ENCODE measurements at regions not wholly inside any gene's neighbourhood (a gene's known extent, or its start where the extent isn't known, plus 50 kb on each side); places are given as distances from the start of the nearest gene placed in this dataset.
"Not testable (repeated sequence)": the region's sequence is repeated elsewhere in the genome, so short reads cannot be mapped to it uniquely, and the experiment has no call there.

DNA sequence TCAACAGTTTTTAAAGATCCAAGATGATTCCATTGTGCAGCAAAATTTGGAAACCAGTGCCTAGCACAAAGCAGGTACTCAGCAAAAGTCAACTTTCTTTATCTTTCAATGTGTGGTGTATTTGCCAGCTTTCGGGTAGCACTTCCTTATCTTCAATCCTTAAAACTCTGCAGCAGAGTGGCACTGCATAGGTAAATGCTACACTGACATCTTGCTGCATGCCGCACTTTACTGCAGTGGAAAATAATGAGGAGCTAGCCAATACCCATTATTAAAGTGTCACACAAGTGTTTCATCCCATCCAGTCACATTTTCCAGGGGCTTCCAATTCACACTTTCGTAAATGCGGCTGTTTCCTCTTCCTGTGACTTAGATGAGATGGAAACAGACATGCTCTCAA lies 401.7 kb upstream of the SPATA31A3 start:
- not testable (repeated sequence) for H3K27me3 ChIP-seq (ENCODE audit: insufficient read depth, poor library complexity, severe bottlenecking); H3K27ac ChIP-seq (replicated peaks); DNase-seq (ENCODE audit: low read depth in 1 of 2, low spot score in 1 of 2); H3K4me3 ChIP-seq (replicated peaks; ENCODE audit: insufficient read depth, low read length)

DNA sequence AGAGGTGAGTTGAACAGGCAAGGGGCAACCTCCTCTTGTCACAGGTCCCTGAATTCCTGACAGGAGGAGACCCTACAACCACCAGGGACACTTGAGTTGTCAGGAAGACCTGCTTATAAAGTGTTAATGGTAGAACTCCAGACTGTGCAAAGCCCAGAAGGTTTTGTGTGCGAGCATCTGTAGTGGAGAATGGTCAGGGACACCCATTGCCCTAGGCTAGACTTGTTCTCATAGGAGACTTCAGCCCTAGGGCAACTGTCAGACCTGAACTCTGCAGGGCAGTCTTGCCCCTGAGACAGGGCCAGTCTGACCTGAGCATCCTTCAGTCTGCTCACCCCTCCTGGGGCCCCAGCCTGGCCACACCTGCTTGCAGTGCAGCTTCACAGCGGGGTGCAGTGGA lies 377.3 kb upstream of the SPATA31A3 start:
- not testable (repeated sequence) for H3K27me3 ChIP-seq (ENCODE audit: insufficient read depth, poor library complexity, severe bottlenecking); DNase-seq (ENCODE audit: low read depth in 1 of 2, low spot score in 1 of 2); H3K4me3 ChIP-seq (replicated peaks; ENCODE audit: insufficient read depth, low read length)

DNA sequence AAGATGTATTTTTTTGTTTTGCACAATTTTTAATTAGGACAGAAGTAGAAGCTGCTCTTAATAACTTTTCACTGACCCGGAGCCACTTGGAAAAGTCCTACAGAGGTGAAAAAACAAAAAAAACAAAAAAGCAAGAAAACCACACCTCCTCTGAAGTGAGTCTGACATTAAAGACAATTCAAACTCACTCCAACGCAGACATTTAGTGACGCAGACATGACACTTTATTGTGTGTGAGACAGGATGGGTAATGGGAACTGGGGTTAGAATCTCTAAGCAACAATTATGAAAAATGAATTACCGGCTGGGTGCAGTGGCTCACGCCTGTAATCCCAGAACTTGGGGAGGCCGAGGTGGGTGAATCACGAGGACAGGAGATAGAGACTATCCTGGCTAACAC lies 370.0 kb upstream of the SPATA31A3 start:
- not testable (repeated sequence) for DNase-seq (ENCODE audit: low read depth in 1 of 2, low spot score in 1 of 2); H3K27ac ChIP-seq (replicated peaks); H3K4me3 ChIP-seq (replicated peaks; ENCODE audit: insufficient read depth, low read length); H3K27me3 ChIP-seq (ENCODE audit: insufficient read depth, poor library complexity, severe bottlenecking)

More for the DNA sequence above, 377.3 kb upstream of the SPATA31A3 start:
- not testable (repeated sequence) for H3K27ac ChIP-seq (replicated peaks)

DNA sequence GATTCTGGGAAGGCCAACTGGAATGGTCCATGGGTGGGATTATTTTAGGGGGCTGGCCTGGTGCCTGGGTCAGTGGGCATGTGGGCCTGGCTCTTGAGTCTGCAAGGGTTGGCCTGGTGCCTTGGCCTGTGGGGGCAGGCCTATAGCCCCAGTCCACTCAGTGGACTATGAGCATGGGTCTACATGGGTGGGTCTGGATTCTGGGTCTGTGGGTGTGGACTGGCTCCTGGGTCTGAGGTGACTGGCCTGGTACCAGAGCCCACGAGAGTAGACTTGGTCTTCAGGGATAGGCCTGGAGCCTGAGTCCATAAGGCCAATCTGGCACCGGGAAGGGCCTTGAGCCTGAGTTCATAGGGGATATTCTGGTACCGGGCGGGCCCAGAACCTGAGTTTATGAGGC lies 361.6 kb upstream of the SPATA31A3 start:
- DNase-seq (ENCODE audit: low read depth in 1 of 2, low spot score in 1 of 2); H3K27me3 ChIP-seq (ENCODE audit: insufficient read depth, poor library complexity, severe bottlenecking): not testable (repeated sequence)

DNA sequence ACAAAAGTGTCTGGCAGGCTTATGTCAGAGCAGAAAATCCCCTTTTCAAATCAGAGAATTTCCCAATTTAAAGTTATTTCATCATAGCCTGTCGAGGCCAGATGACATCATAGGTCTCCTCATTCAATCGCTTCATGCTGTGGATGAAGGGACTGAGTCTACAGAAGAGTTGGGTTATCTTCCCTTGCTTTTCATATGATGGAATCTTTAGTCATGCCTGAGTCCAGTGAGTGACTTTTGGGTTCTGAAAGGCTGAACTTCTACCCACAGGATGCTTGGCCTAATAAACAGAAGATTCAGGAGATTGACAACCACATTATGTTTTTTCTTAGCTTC lies 357.0 kb upstream of the SPATA31A3 start:
- not testable (repeated sequence) for H3K4me3 ChIP-seq (replicated peaks; ENCODE audit: insufficient read depth, low read length); H3K27me3 ChIP-seq (ENCODE audit: insufficient read depth, poor library complexity, severe bottlenecking); H3K27ac ChIP-seq (replicated peaks); DNase-seq (ENCODE audit: low read depth in 1 of 2, low spot score in 1 of 2)

More for the DNA sequence above, 361.6 kb upstream of the SPATA31A3 start:
- not testable (repeated sequence) for H3K4me3 ChIP-seq (replicated peaks; ENCODE audit: insufficient read depth, low read length); H3K27ac ChIP-seq (replicated peaks)

DNA sequence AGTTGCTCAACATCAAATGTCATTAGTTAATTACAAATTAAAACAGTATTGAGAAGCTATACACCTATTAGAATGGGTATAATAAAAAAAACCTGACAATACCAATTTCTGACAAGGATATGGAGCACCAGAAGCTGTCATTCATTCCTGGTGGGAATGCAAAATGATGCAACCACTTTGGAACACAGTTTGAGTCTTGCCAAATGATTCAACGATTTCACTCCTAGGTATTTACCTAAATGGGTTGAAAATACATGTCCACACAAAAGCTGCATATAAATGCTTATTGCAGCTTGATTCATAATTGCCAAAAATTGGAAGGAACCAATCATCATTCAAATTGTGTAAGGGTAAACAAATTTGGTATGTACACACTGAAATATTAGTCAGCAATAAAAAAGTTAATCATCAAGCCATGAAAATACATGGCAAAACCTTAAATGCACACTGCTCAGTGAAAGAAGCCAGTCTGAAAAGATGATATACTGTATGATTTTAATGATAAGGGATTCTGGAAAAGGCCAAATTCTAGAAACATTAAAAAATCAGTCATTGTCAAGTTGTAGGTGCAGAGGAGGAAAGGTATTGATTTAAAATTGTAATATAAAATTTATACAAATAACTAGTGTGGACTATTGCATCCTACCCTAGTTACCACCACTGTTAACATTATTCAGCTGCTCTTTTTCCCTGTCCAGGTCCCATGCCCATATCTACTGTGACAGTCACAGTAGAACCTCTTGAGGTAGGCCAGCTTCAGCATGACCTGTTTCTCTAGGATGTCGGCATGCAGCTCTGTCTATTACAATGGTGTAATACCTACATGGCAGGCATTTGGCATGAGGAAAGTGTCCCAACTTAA lies 356.4 kb upstream of the SPATA31A3 start:
- H3K27me3 ChIP-seq (ENCODE audit: insufficient read depth, poor library complexity, severe bottlenecking); H3K27ac ChIP-seq (replicated peaks); H3K4me3 ChIP-seq (replicated peaks; ENCODE audit: insufficient read depth, low read length); DNase-seq (ENCODE audit: low read depth in 1 of 2, low spot score in 1 of 2): not testable (repeated sequence)

DNA sequence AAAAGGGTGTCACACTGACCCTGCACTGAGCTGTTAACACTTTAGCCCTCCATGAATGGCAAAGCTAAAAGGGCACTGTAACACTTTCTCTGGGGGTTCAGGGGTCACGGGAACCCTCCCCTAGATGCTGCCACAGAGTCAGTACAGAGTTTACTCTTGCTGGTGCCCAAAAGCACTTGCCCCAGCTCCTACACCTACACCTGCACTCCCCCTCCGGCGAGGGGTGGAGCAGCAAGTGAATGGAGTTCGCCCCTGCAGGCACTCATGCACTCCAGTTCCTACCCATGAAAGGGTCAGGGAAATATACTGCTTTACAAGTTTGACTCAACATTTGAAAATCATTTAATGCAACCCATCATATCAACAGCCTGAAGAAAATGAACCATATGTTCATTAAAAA lies 355.7 kb upstream of the SPATA31A3 start:
- not testable (repeated sequence) for H3K27me3 ChIP-seq (ENCODE audit: insufficient read depth, poor library complexity, severe bottlenecking); DNase-seq (ENCODE audit: low read depth in 1 of 2, low spot score in 1 of 2); H3K27ac ChIP-seq (replicated peaks); H3K4me3 ChIP-seq (replicated peaks; ENCODE audit: insufficient read depth, low read length)

DNA sequence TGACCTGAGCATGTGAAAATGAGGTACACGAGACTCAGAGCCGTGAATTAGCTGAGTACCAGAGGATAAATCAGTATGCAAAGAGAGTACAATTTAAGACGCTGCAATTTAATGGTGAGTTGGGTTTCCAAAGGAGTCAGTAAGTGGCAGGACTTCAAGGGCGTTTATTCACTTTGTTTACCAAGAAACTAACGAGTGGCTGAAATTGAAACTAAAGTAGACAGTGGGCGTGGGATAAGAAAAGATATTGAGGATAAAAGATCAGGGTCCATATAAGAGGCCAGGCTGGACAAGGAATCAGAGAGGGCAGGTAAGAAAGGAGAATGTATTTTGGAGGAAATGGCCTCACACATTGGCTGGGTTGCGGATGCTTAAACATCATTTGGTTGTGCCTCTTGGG lies 346.9 kb upstream of the SPATA31A3 start:
- DNase-seq (ENCODE audit: low read depth in 1 of 2, low spot score in 1 of 2); H3K27ac ChIP-seq (replicated peaks); H3K27me3 ChIP-seq (ENCODE audit: insufficient read depth, poor library complexity, severe bottlenecking); H3K4me3 ChIP-seq (replicated peaks; ENCODE audit: insufficient read depth, low read length): not testable (repeated sequence)

DNA sequence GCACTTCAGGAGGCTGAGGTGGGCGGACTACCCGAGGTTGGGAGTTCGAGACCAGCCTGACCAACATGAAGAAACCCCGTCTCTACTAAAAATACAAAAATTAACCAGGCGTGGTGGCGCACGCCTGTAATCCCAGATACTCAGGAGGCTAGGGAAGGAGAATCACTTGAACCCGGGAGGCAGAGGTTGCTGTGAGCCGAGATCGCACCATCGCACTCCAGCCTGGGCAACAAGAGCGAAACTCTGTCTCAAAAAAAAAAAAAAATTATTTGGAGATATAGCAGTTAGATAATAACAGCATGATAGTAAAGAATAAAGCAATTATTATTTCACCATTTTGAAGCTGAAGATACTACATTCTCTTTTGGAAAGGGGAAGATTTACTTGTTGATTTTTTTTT lies 345.9 kb upstream of the SPATA31A3 start:
- DNase-seq (ENCODE audit: low read depth in 1 of 2, low spot score in 1 of 2), result peak in 1 of 2 experiments; percentile 0
- H3K27ac ChIP-seq (replicated peaks); H3K4me3 ChIP-seq (replicated peaks; ENCODE audit: insufficient read depth, low read length); H3K27me3 ChIP-seq (ENCODE audit: insufficient read depth, poor library complexity, severe bottlenecking): not testable (repeated sequence)

DNA sequence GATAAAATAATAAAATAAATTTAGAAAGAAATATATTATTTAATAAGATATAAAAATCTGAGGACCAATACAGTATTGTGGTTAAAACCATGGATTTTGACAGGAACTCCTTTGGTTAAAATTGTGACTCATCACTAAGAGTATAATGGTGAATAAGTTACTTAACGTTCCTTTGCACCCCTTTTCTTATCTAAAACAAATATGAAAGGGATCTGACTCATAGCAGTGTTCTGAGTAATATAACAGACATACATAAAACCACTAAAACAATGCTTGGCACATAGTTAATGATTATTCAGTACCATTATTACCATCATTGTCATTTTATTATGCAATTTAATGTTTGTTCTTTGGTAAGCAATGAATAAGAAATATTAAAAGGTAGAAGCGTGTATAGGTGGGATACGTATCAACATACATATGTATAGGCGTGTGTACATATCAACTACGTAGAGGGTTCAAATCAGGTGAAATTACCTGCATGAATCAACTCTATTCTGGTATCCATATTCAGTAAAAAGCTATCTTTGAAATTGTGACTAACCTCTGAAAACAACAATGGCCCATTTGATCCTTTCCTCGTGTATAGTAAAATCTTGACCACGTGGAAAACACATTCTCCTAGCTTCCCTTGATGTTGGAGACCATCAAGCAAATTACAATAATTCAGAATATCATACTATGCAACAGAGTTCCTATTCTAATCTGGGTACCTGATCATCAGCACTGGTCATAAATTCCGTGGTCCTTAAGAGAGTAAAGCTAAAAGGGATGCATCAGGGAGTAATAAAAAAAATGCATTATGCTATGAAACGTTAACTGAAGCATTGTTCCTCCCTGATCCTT lies 342.6 kb upstream of the SPATA31A3 start:
- H3K4me3 ChIP-seq (replicated peaks; ENCODE audit: insufficient read depth, low read length); H3K27me3 ChIP-seq (ENCODE audit: insufficient read depth, poor library complexity, severe bottlenecking); H3K27ac ChIP-seq (replicated peaks); DNase-seq (ENCODE audit: low read depth in 1 of 2, low spot score in 1 of 2): not testable (repeated sequence)

DNA sequence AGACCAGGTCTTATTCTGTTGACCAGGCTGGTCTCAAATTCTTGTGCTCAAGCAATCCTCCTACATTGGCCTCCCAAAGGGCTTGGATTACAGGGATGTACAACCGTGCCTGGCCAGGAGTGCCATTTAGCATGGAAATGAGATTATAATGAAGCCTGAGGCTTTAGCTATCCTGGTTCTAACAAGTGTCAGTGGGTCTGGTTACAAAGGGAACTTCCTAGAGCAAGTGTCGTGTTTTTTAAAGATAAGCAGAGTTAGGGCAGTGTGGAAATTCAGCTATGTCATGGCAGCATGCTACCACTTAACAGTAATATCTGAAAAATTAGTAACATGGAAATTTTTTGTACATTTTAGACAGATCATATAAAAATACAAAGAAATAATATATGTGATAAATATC lies 339.3 kb upstream of the SPATA31A3 start:
- DNase-seq (ENCODE audit: low read depth in 1 of 2, low spot score in 1 of 2); H3K4me3 ChIP-seq (replicated peaks; ENCODE audit: insufficient read depth, low read length); H3K27ac ChIP-seq (replicated peaks); H3K27me3 ChIP-seq (ENCODE audit: insufficient read depth, poor library complexity, severe bottlenecking): not testable (repeated sequence)

DNA sequence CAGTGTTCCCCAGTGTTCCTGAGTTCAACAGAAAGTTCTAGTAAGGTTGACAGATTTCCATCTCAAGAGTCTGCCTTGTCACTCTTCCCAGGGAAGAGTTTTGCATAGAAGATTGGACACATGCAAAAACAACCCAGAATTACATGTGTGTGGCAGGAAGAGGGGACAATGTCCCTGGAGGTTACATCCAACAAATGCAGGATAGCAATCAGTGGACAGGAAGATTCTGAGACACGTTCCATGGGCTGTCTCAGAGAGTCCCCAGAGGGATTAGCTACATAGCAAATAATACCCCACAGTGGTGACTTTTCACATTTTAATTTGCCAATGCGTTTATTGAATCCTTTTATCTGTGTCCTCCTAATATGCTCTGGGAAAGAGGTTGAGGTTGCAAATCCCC lies 321.1 kb upstream of the SPATA31A3 start:
- not testable (repeated sequence) for H3K27ac ChIP-seq (replicated peaks); H3K4me3 ChIP-seq (replicated peaks; ENCODE audit: insufficient read depth, low read length); H3K27me3 ChIP-seq (ENCODE audit: insufficient read depth, poor library complexity, severe bottlenecking); DNase-seq (ENCODE audit: low read depth in 1 of 2, low spot score in 1 of 2)

DNA sequence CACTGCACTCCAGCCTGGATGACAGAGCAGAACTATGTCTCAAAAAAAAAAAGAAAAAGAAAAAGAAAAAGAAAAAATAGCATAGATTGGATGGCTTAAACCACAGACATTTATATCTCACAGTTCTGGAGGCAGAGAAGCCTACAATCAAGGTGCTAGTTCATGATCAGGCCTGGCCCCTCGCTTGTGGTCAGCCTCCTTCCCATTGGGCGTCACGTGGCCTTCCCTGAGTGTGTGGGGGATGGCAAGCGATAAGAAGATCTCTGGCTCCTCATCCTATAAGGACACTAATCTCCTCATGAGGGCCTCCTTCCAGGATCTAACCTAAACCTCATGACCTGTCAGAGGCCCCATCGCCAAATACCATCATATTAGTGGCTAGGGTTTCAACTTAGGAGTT lies 320.2 kb upstream of the SPATA31A3 start:
- DNase-seq (ENCODE audit: low read depth in 1 of 2, low spot score in 1 of 2); H3K4me3 ChIP-seq (replicated peaks; ENCODE audit: insufficient read depth, low read length); H3K27me3 ChIP-seq (ENCODE audit: insufficient read depth, poor library complexity, severe bottlenecking); H3K27ac ChIP-seq (replicated peaks): not testable (repeated sequence)

DNA sequence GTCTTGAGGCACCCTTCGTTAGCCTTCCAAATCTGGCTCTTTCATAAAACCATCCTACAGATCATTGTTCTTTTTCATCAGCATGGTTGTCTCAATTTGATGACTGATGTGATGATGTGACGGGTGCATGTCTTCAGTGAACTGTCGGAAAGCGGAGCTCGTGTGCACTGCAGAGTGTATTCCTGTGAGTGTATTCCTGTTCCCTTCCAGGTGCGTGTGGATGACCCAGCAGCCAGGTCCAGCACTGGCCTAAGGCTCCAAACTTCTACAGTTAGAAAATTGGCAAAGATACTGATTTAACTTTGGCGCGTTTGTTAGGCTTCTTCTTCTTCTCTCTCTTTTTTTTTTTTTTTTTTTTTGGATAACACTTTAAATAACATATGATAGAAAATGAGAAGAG lies 314.8 kb upstream of the SPATA31A3 start:
- not testable (repeated sequence) for H3K27ac ChIP-seq (replicated peaks); DNase-seq (ENCODE audit: low read depth in 1 of 2, low spot score in 1 of 2); H3K4me3 ChIP-seq (replicated peaks; ENCODE audit: insufficient read depth, low read length); H3K27me3 ChIP-seq (ENCODE audit: insufficient read depth, poor library complexity, severe bottlenecking)

DNA sequence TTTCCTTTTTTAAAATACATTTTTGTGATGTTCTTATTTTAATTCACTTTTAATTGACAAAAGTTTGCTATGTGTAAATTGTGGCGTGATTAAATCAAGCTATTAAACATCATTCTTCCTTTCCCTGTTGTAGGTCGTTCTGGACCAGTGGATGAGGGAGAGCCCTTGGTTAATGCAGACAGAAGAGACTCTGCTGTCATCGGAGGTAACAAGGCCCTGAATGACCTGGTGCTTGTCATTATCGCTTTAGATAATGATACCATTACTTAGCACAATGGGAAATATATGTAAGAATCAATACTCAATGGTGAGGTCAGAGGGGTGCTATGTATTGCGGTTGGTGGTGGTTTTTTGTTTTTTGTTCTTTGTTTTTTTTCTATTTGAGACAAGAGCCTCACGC lies 296.4 kb upstream of the SPATA31A3 start:
- H3K27ac ChIP-seq (replicated peaks); DNase-seq (ENCODE audit: low read depth in 1 of 2, low spot score in 1 of 2); H3K4me3 ChIP-seq (replicated peaks; ENCODE audit: insufficient read depth, low read length); H3K27me3 ChIP-seq (ENCODE audit: insufficient read depth, poor library complexity, severe bottlenecking): not testable (repeated sequence)

Measured in HL-60 (cell line).